GM12864 (cell line): ENCODE measurements at regions not wholly inside any gene's neighbourhood (a gene's known extent, or its start where the extent isn't known, plus 50 kb on each side); places are given as distances from the start of the nearest gene placed in this dataset.

Source experiments
- DNase-seq: peaks from one replicate; pipeline ENCODE4 v3.0.0-alpha.2; 2011; ENCODE audit warnings: low read depth
- H3K4me3 ChIP-seq: 2 replicates; pipeline ENCODE4 v1.5.1; 2011; ENCODE audit warnings: mild to moderate bottlenecking, low read depth, low read length, control low read depth
- TF ChIP-seq, protein P1 (sequence below): IDR thresholded peaks from 2 replicates; pipeline ENCODE4 v1.5.1; 2011; ENCODE audit warnings: low read depth, mild to moderate bottlenecking, moderate library complexity, low read length, control low read depth, inconsistent platforms; ENCODE audit errors: missing control alignments

DNA sequence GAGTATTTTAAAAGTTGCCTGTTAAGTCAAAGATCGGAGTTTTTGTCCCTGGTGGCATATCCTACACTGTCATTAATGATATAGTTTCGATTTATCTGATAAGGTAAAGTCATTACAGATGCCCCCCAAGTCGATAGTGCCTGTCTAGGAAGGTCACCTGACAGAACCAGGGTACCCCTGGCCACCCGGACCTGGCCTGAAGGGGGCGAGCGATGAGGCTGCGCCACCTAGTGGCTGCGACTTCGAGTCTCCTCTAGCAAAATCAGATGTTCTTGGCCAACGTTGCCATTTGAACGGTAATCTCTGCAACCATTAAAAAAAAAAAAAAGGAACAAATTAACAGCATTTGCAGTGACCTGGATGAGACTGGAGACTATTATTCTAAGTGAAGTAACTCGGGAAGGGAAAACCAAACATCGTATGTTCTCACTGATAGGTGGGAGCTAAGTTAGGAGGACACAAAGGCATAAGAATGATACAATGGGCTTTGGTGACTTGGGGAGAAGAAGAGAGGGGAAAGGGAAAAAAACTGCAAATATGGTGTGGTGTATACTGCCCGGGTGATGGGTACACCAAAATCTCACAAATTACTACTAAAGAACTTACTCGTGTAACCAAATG, 565.1 kb downstream of the LIG4 start:
- peak; percentile 4 for DNase-seq
- no peak overlapping the region for H3K4me3 ChIP-seq
- TF ChIP-seq, protein P1, sequence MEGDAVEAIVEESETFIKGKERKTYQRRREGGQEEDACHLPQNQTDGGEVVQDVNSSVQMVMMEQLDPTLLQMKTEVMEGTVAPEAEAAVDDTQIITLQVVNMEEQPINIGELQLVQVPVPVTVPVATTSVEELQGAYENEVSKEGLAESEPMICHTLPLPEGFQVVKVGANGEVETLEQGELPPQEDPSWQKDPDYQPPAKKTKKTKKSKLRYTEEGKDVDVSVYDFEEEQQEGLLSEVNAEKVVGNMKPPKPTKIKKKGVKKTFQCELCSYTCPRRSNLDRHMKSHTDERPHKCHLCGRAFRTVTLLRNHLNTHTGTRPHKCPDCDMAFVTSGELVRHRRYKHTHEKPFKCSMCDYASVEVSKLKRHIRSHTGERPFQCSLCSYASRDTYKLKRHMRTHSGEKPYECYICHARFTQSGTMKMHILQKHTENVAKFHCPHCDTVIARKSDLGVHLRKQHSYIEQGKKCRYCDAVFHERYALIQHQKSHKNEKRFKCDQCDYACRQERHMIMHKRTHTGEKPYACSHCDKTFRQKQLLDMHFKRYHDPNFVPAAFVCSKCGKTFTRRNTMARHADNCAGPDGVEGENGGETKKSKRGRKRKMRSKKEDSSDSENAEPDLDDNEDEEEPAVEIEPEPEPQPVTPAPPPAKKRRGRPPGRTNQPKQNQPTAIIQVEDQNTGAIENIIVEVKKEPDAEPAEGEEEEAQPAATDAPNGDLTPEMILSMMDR: peak; percentile 85

- DNase-seq: no peak
- no peak overlapping the region for H3K4me3 ChIP-seq
- TF ChIP-seq, protein P1: no peak
Observed at GRCh38 chr13:107649079-107649478, 566.3 kb downstream of the LIG4 start.

DNA sequence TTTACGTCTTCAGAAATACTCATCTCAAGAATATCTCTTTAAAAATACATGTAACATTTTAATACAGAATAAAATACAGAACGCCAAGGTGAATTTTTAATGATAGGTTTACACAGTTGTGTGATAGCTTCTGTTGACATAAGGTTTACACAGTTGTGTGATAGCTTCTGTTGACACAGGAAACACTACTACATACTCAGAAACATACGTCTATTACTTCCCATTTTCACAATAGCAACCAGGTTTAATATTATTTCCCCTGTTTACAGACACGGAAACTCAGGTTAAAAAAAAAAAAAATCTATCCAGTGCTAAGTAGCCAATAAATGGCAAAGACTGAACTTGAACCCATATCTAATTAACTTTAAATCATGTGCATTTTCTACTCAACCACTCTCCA, 571.2 kb downstream of the LIG4 start:
- H3K4me3 ChIP-seq: no peak overlapping the region
- DNase-seq: no peak
- TF ChIP-seq, protein P1: no peak

DNA sequence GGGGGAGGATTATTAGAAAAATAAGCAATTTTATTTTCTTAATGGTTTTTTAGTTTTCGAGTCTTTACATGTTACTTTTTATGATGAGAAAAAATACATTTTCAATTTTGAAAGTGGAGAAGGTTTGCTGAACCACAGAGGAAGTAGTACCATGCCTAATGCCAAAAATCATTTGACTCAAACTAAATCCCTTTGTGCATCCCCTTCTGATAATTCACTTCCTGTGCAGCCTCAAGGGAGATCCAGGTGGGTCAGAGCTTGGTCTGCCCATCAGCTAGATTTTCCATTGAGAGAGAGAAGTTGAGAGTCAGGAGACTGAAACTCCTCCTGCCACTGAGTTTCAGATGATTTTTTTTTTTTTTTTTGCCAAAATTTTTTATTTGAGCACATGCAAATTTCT, 571.7 kb downstream of the LIG4 start:
- H3K4me3 ChIP-seq: no peak overlapping the region
- TF ChIP-seq, protein P1: no peak
- DNase-seq: no peak

DNA sequence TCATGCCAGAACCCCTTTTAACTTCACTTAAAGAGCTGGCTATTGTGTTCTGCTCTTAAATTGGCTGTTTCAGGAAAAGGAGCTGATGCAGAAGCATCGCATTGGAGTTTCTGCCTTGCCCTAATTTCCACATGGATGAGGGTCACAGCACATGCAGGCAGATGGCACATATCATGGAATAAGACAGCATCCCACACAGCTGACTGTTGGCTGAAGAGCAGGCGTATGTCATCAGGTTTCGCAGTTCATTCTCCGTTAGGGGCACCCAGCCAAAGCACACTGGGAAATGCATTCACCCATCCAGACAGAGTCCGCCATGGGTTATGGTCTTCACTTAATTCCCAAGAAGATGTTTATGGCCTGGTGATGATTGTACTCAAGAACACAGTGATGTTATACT, 572.5 kb downstream of the LIG4 start:
- TF ChIP-seq, protein P1: no peak
- H3K4me3 ChIP-seq: no peak overlapping the region
- DNase-seq: no peak

- TF ChIP-seq, protein P1: no peak
- no peak overlapping the region for H3K4me3 ChIP-seq
- DNase-seq: no peak
Observed at GRCh38 chr13:107641574-107641973, 573.8 kb downstream of the LIG4 start.

DNA sequence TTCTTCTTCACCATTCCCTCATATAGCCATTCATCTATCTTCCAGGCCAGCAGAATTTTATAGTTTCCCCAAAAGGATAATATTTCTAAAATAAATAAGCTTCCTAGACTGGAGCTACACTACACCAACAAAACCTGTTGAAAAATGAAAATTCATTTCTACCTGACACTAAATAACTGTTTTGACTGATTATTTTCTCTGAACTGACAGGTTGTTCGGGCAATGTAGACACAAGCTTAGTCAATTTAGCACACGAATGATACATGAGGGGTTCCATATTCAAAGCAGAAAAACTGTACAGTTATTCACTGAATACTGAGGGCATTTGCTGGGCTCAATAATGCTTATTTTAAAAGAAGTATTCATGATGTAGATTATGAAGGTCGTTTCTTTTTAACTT, 589.7 kb downstream of the LIG4 start:
- H3K4me3 ChIP-seq: no peak overlapping the region
- TF ChIP-seq, protein P1: no peak
- no peak for DNase-seq
